ENCODE measurements at regions not wholly inside any gene's neighbourhood (a gene's known extent, or its start where the extent isn't known, plus 50 kb on each side); places are given as distances from the start of the nearest gene placed in this dataset.

DNA sequence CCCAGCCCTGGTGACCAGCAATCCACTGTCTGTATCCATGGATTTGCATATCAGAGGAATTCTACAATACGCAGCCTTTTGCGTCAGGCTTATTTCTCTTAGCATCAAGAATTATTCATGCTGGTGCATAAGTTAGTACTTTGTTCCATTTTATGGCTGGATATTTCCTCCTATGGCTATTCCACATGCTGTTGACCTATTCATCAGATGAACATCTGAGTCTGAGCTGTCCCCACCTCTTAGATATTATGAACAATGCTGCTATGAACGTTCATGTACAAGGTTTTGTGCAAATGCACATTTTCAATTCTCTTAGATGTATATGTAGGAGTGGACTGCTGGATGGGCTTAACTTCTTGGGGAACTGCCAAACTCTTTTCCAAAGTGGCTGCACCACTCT is 79.0 kb upstream of the CST7 start:
- ATAC-seq (no peak), DNase-seq (ENCODE audit: low spot score) (no peak)
- intact Hi-C loops (cut with DNase I) = no loop called here

DNA sequence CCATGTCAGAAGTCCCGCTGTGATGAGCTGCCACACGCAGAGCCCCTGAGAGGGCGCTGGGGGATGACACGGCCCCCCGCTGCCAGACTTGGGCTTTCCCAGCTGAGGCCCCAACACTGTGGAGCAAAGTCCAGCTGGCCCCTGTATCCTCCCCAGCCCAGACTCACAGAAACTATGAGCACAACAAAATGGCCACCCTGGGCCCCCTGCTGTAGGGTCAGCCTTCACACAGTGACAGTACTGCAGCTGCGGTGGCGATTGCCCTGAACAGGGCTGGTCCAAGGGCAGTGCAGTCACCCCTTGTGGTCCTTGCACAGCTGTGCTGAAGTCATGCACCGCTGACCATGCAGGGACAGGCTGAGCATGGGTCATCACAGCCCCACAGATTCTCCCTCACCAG is 78.2 kb upstream of the CST7 start:
- intact Hi-C loops (cut with DNase I) = no loop called here
- no peak for ATAC-seq
- no peak for DNase-seq (ENCODE audit: low spot score)

DNA sequence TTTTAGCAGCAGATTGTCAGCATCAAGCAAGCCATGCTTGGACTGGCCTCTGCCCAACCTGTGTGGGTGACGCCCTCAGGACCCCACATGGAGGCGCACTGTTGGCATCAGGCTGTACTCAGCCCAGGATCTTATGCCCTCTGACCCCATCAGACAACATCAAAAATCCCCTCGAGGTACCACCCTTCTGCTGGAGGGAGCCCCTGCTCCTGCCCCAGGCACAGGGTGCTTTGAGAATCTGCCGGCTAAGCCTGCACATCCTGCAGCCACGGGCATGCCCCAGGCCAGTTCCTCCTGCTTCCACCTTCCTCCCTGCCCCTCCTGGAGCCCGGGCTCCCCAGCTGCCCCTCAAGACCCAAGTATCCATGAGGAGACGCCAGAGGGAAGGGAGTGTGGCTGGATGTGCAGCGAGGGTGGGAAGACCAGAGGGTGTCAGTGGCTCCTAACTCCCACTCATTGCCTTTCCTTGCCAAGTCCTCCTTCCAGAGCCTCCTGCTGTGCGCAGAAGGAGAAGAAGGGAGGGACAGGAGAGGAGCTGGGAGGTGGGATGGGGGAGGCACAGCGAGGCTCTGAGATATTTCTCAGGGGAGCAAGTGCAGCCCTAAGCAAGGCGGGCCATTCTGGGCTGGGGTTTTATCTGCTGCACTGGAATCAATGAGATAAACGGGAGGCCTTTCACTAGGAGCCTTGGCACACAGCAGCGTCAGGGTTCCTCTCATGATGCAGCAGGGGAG is 77.4 kb upstream of the CST7 start:
- ATAC-seq = no peak
- intact Hi-C loops (cut with DNase I) = no loop called here
- DNase-seq (ENCODE audit: low spot score) = no peak

DNA sequence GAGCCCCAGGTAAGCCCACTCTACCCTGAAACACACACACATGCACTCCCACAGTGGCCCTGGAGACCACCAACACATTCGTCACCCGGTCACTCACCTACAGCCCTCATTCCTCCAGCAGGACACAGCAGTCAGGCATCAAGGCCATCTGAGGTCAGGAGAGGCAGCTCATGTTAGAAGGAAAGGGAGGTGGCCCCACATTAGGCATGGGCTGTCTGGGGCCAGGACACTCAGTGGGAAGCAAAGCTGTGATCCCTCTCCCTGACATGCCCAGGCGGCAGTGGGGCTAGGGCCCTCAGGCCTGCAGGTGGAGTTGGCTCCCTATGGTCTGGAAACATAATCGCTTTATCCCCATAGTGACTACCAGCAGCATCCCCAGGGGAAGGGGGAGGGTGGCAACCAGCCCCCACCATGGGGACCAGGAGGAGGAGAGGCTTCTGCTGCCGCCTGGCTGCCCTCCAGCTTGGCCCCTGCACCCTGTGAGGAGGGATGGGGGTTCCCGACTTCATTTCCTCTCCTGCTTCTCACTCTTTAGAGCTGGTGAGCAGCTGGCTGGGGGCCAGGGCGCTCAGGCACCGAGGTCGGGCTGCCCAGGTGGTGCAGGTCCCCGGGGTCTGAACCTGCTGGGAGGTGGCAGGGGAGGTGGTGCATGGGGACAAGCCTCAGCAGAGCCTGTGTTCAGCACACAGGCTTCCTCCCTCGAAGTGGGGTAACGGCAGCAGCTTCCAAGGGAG is 76.6 kb upstream of the CST7 start:
- intact Hi-C loops (cut with DNase I) = no loop called here
- ATAC-seq = peak; percentile 11
- no peak for DNase-seq (ENCODE audit: low spot score)

DNA sequence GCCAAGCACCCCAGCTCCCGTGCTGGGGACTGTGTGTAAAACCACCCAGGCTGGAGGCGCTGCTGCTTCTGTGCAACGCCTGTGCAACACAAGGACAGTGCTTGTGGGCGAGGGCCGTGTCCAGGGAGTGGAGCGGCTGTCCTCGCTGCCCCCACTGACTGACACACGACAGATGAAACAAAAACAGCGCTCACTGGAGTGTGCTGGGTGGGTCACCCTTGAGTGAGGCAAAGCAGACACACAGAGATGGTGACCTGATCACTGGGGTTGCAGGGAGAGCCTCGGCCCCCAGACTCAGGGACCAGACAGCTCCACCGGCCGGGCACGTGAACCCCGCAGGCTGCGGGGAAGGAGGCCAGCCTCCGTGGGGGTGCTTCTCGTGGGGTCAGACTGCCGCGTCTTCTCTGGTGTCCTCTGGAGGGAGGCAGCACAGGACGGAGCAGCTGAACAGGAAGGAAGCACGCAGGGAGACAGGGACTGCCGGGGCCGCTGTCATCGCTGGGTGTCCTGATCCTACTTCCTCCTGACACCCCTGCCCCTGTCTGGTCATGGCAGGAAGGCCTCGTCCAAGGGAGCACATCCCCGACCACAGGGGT is 75.9 kb upstream of the CST7 start:
- ATAC-seq (peak; percentile 36), DNase-seq (ENCODE audit: low spot score) (no peak)
- intact Hi-C loops (cut with DNase I) = no loop called here

DNA sequence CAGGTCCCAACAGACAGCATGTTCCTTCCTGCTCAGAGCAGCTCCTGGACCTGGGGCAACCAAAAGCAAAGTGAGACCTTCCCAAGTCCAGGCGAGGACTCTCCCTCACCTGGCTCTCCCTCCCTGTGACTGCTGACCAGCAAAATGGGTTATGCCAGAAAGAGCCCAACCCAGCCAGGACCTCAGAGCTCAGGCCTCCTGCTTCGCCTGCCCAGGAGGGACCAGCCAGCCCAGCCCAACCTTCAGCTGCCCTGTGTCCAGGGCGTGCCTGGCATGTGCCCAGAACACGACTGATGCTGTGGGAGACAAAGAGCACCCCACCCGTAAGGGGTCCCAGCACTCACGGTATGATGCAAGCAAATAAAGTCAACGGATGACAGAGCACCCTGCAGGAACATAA is 74.0 kb upstream of the CST7 start:
- DNase-seq (ENCODE audit: low spot score) (no peak), ATAC-seq (no peak)
- intact Hi-C loops (cut with DNase I) = no loop called here

DNA sequence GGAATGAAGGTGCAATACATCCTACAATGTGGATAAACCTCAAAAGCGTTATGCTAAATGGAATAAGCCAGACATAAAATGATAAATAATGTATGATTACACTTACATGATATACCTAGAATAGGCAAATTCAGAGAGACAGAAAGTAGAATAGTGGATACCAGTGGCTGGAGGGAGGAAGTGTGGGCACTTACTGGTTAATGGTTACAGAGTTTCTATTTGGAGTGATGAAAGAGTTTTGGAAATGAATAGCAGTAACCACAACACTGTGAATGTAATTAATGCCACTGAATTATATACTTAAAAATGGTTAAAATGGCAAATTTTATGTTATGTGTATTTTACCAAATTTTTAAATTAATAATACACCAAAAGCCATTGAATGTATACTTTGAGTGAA is 71.4 kb upstream of the CST7 start:
- DNase-seq (ENCODE audit: low spot score) = no peak
- ATAC-seq = no peak
- intact Hi-C loops (cut with DNase I) = no loop called here

DNA sequence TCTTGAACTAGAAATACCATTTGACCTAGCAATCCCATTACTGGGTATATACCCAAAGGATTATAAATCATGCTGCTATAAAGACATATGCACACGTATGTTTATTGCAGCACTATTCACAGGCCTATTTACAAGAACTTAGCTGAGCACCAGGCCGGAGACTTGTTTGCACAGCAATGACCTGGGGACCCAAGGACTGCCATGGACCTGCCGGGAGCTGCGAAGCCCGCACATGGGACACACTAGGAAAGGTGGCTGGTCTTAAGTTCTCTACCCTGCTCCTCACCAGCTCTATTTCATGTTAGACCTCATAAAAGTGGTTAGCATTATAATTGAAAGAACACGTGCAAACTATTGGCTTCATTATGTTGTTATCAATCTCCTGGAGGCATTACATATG is 70.4 kb upstream of the CST7 start:
- intact Hi-C loops (cut with DNase I) = no loop called here
- no peak for ATAC-seq
- no peak for DNase-seq (ENCODE audit: low spot score)

DNA sequence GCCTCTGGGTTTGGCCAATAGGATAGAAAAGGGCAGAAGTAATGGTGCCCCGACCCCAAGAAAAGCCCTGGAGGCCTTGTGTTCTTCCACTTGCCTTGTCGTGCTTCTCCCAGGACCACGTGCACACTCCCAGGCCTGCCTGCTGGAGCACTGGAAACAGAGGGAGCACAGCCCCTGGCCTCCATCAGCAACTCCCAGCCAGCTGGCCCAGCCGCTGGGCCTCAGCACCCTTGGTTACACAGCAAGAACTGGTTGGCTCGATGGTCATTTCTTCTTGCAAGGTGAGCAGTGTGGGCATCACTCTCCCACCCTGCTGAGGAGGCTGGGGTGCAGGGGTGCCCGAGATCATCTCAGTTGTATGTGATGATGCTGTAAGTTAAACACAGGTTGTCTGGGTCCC is 69.2 kb upstream of the CST7 start:
- ATAC-seq (no peak), DNase-seq (ENCODE audit: low spot score) (no peak)
- intact Hi-C loops (cut with DNase I) = no loop called here

DNA sequence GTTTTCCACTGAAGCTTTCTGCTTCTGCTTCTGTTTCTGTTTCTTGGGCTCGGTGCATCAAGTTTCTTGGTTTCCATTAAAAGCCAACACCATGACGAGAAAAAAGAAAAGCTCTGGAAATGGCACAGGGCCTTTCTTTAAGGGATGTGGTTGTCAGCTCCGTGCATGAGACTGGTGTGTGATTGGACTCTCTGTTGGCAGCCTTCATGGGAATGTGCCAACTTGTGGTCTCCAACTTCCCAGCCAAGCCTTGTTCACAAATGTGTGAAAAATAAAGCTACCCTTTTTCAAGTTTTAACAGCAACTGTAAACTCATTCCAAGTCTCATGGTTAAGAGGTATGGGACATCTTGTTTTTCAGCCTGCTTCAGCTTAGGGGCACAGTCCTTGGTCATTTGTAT is 68.7 kb upstream of the CST7 start:
- no peak for DNase-seq (ENCODE audit: low spot score)

DNA sequence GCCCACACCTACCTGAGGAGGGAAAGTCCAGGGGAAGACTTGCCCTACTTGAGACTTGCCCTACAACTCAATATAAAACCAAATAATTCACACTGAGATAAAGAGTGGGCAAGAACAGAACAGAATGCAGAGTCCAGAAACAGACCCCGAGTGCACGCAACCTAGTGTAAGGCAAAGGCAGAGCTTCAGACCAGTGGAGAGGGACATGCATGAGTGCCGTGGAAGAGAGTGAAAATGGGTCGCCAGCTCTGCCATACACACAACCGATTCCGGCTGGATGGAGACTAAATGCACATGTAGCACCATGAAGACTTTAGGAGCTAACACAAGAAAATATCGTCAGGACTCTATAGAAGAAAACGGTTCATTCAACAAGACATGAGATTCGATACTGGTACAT is 58.8 kb upstream of the CST7 start:
- DNase-seq (ENCODE audit: low spot score) = no peak
- intact Hi-C loops (cut with DNase I) = no loop called here
- ATAC-seq = no peak

More for the DNA sequence above, 68.7 kb upstream of the CST7 start:
- intact Hi-C loops (cut with DNase I) = no loop called here
- no peak for ATAC-seq

DNA sequence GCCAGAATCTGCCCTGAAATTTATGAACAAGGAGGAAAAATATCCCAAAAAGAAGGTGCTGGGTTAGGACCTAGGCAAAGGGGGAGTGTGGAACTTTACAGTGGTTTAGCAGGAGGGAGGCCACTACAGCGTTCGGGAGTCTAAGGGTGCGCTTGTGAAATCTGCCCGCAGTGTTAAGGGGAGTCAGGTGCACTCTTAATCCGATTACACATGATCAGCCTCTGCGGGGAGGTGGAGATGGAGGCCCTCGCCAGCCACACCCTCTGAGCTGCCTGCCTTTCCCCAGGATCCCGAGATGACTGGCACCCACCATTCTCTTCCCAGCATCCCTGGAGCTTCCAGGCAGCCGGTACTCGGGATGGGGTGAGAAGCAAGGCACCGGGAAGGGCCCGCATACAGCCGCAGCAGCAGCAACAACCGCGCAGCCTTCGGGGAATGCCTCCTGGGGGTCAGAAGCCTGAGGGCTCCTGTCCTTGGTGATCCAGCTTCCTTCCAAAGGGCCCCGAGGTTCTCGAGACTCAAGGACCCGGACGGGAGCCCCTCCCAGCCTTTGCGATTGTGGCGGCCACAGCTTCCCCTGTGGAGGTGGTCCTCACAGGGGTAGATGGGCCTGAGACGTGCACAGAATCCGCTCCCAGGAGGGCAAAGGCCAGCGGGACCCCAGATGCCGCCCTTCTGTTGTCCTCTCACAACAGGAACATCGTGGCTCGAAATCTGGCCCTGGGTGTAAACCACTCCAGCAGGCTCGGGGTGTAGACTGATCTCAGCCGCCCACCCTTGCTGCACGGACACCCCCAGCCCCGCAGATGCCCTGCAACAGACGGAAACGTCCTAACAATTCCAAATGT is 57.3 kb upstream of the CST7 start:
- ATAC-seq (no peak), DNase-seq (ENCODE audit: low spot score) (no peak)
- intact Hi-C loops (cut with DNase I) = no loop called here

DNA sequence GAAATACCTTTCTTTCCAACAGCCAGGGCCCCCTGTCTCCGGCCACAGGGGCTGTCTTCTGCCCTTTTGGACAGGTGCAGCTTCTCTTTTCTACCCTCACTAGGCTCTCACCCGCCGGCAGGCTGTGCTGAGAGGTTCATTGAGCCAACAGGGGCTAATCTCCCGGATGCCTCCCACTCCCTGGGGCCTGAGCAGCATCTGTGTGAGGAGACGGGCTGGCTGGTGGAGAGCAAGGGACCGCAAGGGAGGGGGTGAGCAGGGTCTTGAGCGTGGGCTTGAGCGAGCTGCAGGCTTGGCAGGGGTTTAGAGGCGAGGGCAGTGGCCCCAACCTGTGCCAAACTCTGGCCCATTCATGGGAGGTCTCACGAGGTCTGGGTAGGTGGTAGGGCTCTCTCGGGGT is 56.5 kb upstream of the CST7 start:
- DNase-seq (ENCODE audit: low spot score) (no peak), ATAC-seq (no peak)
- intact Hi-C loops (cut with DNase I) = no loop called here

DNA sequence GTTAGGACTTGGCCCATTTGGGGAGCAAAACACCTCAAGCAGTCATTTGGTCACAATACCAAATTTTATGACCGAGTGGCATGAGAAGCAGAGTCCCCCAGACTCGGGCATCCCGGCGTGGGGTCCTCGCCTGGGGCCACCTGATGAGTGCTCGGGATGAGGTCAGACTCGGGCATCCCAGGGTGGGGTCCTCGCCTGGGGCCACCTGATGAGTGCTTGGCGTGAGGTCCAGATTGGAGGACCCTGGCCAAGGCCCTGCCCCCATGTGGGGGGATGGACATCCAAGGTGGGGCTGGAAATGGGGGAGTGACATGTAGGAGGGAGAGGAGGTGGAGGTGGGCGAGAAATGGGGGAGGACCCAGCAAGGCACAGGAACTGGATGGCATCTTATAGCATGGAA is 56.1 kb upstream of the CST7 start:
- DNase-seq (ENCODE audit: low spot score) (no peak), ATAC-seq (no peak)
- intact Hi-C loops (cut with DNase I) = no loop called here

DNA sequence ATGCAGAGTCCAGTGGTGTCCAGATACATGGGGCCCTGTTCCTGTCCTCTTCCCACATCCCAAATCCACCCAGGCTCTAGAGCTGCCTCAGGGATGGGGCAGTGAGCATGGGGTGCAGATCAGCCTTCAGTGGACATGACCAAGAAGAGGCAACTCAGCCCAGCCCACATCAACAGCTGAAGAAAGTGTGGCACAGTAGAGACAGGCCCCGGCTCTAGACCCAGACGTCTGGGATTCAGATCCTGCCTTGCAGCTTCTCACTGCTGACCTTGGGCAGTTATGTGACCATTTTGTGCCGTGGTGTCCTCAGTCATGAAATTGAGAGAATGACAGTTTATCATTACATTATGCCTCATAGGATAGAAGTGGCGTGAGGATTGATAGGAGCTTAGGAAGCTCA is 54.6 kb upstream of the CST7 start:
- intact Hi-C loops (cut with DNase I) = no loop called here
- no peak for DNase-seq (ENCODE audit: low spot score)
- ATAC-seq = no peak

DNA sequence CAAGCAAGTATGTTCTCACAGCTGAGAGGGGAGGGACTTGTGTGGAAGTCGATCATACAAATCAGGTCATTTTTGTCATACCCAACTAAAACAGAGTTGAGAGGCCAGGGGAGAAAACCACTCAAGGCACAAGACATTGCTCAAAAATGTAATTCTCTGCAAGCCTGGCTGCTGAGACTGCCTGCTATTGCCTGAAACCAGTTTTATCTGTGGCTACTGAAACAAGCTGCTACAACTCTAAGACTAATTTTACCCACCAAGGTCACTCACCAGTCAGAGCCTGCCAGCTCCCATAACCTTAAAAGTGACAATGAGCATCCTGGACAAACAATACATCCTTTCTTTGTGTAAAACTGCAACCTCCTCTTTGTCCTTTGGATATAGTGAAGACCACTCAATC is 54.1 kb upstream of the CST7 start:
- DNase-seq (ENCODE audit: low spot score) (no peak), ATAC-seq (no peak)
- intact Hi-C loops (cut with DNase I) = no loop called here

DNA sequence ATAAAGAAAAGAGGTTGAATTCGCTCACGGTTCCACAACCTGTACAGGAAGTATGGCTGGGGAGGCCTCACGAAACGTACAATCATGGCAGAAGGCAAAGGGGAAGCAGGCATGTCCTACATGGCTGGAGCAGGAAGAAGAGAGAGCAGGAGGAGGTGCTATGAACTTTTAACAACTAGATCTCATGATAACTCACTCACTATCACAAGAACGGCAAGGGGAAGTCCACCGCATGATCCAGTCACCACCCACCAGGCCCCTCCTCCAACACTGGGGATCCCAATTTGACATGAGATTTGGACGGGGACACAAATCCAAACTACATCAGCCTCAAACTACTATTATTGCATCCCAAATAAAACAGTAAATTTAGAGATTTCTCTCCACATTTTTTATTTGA is 53.6 kb upstream of the CST7 start:
- intact Hi-C loops (cut with DNase I) = no loop called here

DNA sequence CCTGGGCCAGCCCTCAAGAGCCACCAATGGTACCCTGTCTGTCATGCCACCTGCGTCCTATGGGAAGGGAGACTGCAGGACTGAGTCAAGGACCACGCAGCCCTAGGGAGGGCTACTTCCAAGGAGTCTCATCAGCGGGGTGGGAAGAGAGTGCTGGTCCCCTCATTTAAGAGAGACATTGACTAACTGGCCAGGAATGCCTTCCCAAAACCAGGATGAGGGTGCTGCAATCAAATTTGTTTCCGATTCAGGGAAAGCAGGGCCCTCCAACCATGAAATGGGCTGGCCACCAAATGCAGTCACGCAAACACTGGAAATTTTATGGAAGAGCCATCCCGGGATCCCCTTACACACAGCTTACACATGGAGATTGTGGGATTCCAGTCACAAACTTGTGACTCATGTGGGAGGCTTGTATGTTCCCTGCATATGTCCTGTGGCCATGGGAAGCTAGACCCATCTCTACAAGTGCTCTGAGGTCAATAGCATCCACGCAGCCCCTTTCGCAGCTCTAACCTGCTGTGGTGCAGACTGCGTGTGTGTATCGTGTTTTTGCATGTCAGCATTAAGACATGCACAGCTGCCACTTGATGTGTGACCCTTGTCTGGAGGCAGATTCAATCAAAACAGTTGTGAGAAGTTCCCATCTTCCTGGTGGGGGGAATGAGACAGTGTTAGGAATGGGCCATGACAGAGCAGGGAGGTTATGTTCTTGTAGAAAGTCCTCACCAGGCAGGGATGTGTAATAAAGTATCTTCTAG is 53.0 kb upstream of the CST7 start:
- intact Hi-C loops (cut with DNase I) = no loop called here

More for the DNA sequence above, 53.6 kb upstream of the CST7 start:
- ATAC-seq (no peak), DNase-seq (ENCODE audit: low spot score) (no peak)

DNA sequence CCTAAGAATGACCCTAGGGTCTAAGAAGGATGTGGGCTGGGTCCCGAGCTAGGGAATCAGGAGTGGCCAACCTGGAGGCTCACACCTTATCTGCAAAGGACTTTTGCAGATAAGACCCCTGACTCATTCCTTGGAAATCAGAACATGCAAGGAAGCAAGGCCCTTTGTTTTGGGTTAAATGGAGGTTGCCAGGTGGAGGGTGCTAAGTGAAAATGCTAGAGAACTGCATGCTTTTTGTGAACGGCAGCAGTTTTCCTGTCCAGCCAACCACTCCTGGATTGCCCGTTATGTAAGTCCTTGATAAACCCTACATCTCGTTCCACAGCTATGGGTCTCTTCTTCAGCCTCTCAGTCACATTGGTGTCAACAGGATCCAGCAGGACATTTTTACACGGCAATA is 52.1 kb upstream of the CST7 start:
- DNase-seq (ENCODE audit: low spot score) (no peak), ATAC-seq (no peak)
- intact Hi-C loops (cut with DNase I) = no loop called here

More for the DNA sequence above, 53.0 kb upstream of the CST7 start:
- no peak for DNase-seq (ENCODE audit: low spot score)
- ATAC-seq = no peak
